Activated naive CD4-positive, alpha-beta T cell treated with Interleukin-2 at 50 U/mL for 16 hours (primary cell): ENCODE measurements at regions not wholly inside any gene's neighbourhood (a gene's known extent, or its start where the extent isn't known, plus 50 kb on each side); places are given as distances from the start of the nearest gene placed in this dataset.
"Not testable (repeated sequence)": the region's sequence is repeated elsewhere in the genome, so short reads cannot be mapped to it uniquely, and the experiment has no call there.

Experiments
- DNase-seq: peaks from one replicate; pipeline ENCODE4 v3.0.0-alpha.2; 2020

DNA sequence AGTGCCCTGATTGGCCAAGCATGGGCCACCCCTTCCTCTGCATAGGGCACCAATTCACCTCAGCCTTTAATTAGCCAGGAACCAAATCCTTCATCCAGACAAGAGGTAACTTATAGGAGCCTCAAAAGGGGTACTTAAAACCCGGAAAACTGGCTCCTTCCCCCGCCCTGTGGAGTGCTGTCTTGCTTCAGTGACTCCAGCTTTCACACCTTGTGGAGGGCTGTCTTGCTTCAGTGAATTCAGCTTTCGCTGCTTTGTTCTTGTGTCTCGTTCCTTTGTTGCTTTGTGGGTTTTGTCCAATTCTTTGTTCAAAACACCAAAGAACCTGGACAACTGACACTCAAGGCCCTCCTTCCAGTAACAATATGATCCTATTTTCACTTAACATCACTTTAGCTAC, 82.2 kb upstream of the FRG1 start:
- DNase-seq = no peak

DNA sequence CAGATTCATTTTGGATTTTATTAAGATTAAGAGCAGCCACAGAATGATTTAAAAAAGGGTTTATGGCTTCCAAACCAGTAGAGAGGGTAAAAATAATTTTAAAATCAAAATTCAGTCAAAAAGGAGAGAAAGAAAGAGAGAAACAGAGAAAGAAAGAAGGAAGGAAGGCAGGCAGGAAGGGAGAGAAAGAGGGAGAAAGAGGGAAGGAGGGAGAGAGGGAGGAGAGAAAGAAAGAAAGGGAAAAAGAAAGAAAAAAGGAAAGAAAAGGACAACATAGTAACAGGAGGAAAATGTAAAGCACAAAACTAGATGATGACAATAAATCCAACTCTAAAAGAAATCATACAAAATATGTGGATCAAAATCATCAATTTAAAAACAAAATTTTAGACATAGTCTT, 79.6 kb upstream of the FRG1 start:
- DNase-seq = no peak

DNA sequence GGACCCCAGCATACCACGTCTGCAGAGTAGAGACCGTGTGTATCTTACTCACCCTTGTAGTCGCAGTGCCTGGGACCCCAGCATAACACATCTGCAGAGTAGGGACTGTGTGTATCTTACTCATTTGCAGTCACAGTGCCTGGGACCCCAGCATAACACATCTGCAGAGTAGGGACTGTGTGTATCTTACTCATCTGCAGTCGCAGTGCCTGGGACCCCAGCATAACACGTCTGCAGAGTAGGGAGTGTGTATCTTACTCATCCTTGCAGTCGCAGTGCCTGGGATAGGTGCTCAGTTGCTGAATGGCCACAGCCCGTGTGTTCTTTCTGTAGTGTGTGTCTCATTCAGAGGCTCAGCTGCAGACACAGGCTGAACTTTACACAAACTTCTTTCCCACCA, 71.4 kb upstream of the FRG1 start:
- no peak for DNase-seq

DNA sequence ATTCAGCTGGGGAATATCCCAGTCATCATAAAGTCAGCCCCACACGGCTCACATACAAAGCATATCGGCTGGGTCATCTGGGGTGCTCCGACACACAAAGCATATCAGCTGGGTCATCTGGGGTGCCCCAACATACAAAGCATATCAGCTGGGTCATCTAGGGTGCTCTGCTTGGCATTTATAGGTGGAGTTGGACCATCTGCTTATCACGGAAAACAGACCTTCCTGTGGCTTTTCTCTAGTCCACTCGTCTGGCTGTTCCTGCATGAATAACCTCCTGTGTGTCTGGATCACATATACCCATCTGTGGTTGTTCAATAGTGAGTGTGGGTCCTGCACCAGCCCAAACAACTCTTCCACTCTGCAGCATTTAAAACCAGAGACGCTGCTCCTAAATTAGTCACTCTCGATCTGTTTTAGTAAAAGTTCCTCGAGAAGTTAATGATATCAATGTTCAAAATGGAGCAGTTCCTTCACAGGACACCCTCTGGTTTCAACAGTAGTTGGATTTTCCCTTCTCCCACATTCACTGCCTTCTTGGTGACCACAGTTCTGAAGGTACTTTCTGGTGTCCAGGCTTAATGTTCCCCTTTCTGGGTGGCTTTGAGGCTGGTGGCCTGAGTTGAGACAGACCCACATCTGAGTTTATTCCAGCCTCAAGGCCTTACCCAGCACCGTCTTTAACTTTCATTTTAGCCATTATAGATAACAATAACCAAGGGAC, 70.0 kb upstream of the FRG1 start:
- no peak for DNase-seq

DNA sequence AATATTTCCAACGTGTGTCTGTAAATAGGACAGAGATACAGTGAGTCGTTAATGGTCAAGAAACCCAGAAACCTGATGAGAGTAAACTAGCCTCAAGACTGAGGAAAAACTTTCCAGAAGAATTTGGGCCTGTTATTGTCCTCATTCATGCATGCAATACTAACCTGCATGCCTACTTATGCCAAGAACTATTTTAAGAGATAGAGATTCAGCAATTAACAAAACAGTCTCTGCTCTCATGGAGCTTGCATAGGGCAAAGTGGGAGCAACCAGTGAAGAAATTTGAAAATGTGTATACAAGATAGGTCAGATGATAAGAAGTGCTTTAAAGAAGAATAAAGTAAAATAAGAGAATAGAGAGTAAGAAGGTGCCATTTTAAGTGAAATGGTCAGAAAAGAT, 66.1 kb upstream of the FRG1 start:
- DNase-seq = no peak

DNA sequence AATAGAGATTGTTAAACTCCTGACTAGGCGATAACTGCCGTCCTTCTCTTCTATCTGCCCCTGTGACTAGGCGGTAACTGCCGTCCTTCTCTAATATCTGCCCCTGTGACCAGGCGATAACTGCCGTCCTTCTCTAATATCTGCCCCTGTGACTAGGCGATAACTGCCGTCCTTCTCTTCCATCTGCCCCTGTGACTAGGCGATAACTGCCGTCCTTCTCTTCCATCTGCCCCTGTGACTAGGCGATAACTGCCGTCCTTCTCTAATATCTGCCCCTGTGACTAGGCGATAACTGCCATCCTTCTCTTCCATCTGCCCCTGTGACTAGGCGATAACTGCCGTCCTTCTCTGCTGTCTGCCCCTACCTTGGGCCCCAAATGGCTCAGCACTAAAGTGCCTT, 59.5 kb upstream of the FRG1 start:
- DNase-seq = not testable (repeated sequence)

DNA sequence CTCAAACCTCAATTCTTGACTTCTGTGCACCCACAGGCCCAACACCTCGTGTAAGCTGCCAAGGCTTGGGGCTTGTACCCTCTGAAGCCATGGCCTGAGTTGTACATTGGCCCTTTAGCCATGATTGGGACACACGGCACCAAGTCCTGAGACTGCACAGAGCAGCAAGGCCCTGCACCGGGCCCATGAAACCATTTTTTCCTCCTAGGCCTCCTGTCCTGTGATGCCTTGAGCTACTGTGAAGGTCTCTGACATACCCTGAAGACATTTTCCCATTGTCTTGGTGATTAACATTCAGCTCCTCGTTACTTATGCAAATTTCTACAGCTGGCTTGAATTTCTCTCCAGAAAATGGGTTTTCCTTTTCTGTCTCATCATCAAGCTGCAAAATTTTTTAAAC, 52.3 kb upstream of the FRG1 start:
- not testable (repeated sequence) for DNase-seq
